SK-N-SH (cell line): ENCODE measurements at regions not wholly inside any gene's neighbourhood (a gene's known extent, or its start where the extent isn't known, plus 50 kb on each side); places are given as distances from the start of the nearest gene placed in this dataset.

Experiments
- CTCF ChIA-PET: fragments of 300-600, 350-600 bp; formaldehyde crosslinking; extraction: SDS; loops from one replicate; lab custom pipeline; 2021; lab: Yijun Ruan, JAX
- POLR2A ChIA-PET: fragments of 350-600 bp; sonication (Branson Sonifier 250); formaldehyde crosslinking; extraction: SDS; loops from one replicate; lab custom pipeline; 2020; ENCODE audit warnings: antibody characterized with exemption, inconsistent platforms; lab: Yijun Ruan, JAX
- DNase-seq: peaks from one replicate; pipeline ENCODE4 v3.0.0; 2012
- H2AFZ ChIP-seq: fragments of 200-600 bp; sonication (generic); 2 replicates; pipeline ENCODE4 v1.8.1; 2016; ENCODE audit warnings: antibody characterized with exemption, mild to moderate bottlenecking, low read depth
- H3F3A ChIP-seq: fragments of 200-600 bp; sonication (generic); replicated peaks from 2 replicates; pipeline ENCODE3; 2016; ENCODE audit warnings: antibody characterized with exemption, mild to moderate bottlenecking; ENCODE audit not compliant: insufficient read depth
- H3K27ac ChIP-seq, 2 experiments: fragments of 200-500 bp in 1 of 2; fragments of 200-600 bp in 1 of 2; sonication (Bioruptor generic) in 1 of 2; sonication (generic), shearing (Covaris generic) in 1 of 2; 2 replicates each; pipeline versions ENCODE4 v1.5.1 to v1.6.1; 2014 to 2016; ENCODE audit warnings: low read depth in 2 of 2, inconsistent platforms in 1 of 2, low read length in 1 of 2, mild to moderate bottlenecking in 1 of 2, mixed read lengths in 1 of 2
- H3K27me3 ChIP-seq: fragments of 200-600 bp; sonication (generic), shearing (Covaris generic); 2 replicates; pipeline ENCODE4 v1.6.1; 2016; ENCODE audit warnings: mixed run types; ENCODE audit not compliant: insufficient read depth
- H3K36me3 ChIP-seq, 2 experiments: fragments of 200-500 bp in 1 of 2; fragments of 200-600 bp in 1 of 2; sonication (Bioruptor generic) in 1 of 2; sonication (generic) in 1 of 2; replicated peaks in 1 of 2; 2 replicates each; pipeline versions ENCODE3 to v1.5.1; 2014 to 2016; ENCODE audit warnings: low read length in 1 of 2, mild to moderate bottlenecking in 1 of 2; ENCODE audit not compliant: insufficient read depth in 2 of 2, control insufficient read depth in 1 of 2
- H3K4me1 ChIP-seq, 2 experiments: fragments of 200-500 bp in 1 of 2; fragments of 200-600 bp in 1 of 2; sonication (Bioruptor generic) in 1 of 2; sonication (generic), shearing (Covaris generic) in 1 of 2; 2 replicates each; pipeline versions ENCODE4 v1.5.1 to v1.6.1; 2014 to 2016; ENCODE audit warnings: low read depth in 1 of 2, low read length in 1 of 2, mixed run types in 1 of 2; ENCODE audit not compliant: insufficient read depth in 2 of 2, control insufficient read depth in 1 of 2
- H3K4me2 ChIP-seq: fragments of 200-600 bp; sonication (generic), shearing (Covaris generic); 2 replicates; pipeline ENCODE4 v1.6.1; 2017; ENCODE audit warnings: mixed run types
- H3K4me3 ChIP-seq, 2 experiments: fragments of 200-500 bp in 1 of 2; fragments of 200-600 bp in 1 of 2; sonication (Bioruptor generic) in 1 of 2; sonication (generic), shearing (Covaris generic) in 1 of 2; 2 replicates each; pipeline versions ENCODE4 v1.5.1 to v1.8.1; 2014 to 2016; ENCODE audit warnings: low read depth in 2 of 2, inconsistent platforms in 1 of 2, low read length in 1 of 2, mild to moderate bottlenecking in 1 of 2, mixed read lengths in 1 of 2, moderate library complexity in 1 of 2
- H3K79me2 ChIP-seq: fragments of 200-600 bp; sonication (generic); 2 replicates; pipeline ENCODE4 v1.8.1; 2017; ENCODE audit warnings: mild to moderate bottlenecking; ENCODE audit not compliant: insufficient read depth
- H3K9ac ChIP-seq: fragments of 200-600 bp; sonication (generic); 2 replicates; pipeline ENCODE4 v1.6.1; 2017; ENCODE audit warnings: mixed run types
- H3K9me2 ChIP-seq: fragments of 200-600 bp; sonication (generic); 2 replicates; pipeline ENCODE4 v1.6.1; 2017; ENCODE audit warnings: mixed run types
- H3K9me3 ChIP-seq: fragments of 200-600 bp; sonication (generic); 2 replicates; pipeline ENCODE4 v1.6.1; 2017; ENCODE audit warnings: mixed run types, mild to moderate bottlenecking, moderate library complexity
- H4K20me1 ChIP-seq: fragments of 200-600 bp; sonication (generic); 2 replicates; pipeline ENCODE4 v1.6.1; 2017; ENCODE audit warnings: mild to moderate bottlenecking, mixed run types; ENCODE audit not compliant: insufficient read depth
- CTCF ChIP-seq: fragments of 200-600 bp; sonication (generic); IDR thresholded peaks from 2 replicates; pipeline ENCODE4 v1.6.1; 2017; ENCODE audit warnings: antibody characterized with exemption, mild to moderate bottlenecking, moderate library complexity
- FOXM1 ChIP-seq: IDR thresholded peaks from 2 replicates; pipeline ENCODE4 v1.4.0; 2012; ENCODE audit warnings: low read depth, mild to moderate bottlenecking
- MAX ChIP-seq: IDR thresholded peaks from 2 replicates; pipeline ENCODE4 v1.4.0; 2012; ENCODE audit warnings: low read depth
- NRF1 ChIP-seq: IDR thresholded peaks from 2 replicates; pipeline ENCODE4 v1.6.1; 2012; ENCODE audit warnings: low read depth, mild to moderate bottlenecking, low read length
- PBX3 ChIP-seq: IDR thresholded peaks from 2 replicates; pipeline ENCODE4; 2012
- RAD21 ChIP-seq: IDR thresholded peaks from 2 replicates; pipeline ENCODE4 v1.6.1; 2012; ENCODE audit warnings: mild to moderate bottlenecking, low read length
- RXRA ChIP-seq: IDR thresholded peaks from 2 replicates; pipeline ENCODE4 v1.4.0; 2012; ENCODE audit warnings: low read depth, mild to moderate bottlenecking, borderline replicate concordance
- SMC3 ChIP-seq: IDR thresholded peaks from 2 replicates; pipeline ENCODE4 v1.6.1; 2012; ENCODE audit warnings: low read depth, low read length, improper control_type of control experiment
- TAF1 ChIP-seq: IDR thresholded peaks from 2 replicates; pipeline ENCODE4 v1.6.1; 2012; ENCODE audit warnings: low read depth, mild to moderate bottlenecking, low read length, moderate library complexity, borderline replicate concordance
- TCF12 ChIP-seq: IDR thresholded peaks from 2 replicates; pipeline ENCODE4 v1.4.0; 2012
- ZBTB33 ChIP-seq: IDR thresholded peaks from 2 replicates; pipeline ENCODE4 v1.4.0; 2012; ENCODE audit warnings: low read depth, borderline replicate concordance
- WGBS: methylation state at CpG from one replicate; pipeline ENCODE4 v1.1.6; 2017; ENCODE audit warnings: low lambda C conversion rate; 5-methylcytosine and 5-hydroxymethylcytosine counted together

GRCh38 chr14:87615822-87616679 is 376.9 kb downstream of the GALC start:
- ChIA-PET CTCF (interaction anchor here (0.5 to 2.5 kb wide), 27 partner anchors 9 to 694 kb away, joined by 3 to 17 read pairs (median 4); no protein-coding TSS in a partner anchor), POLR2A (no interaction called here)
- Histone ChIP-seq H3K9me2 (no peaks in the 10 kb centered on the region), H3K9ac (no peak overlapping the region), H3K9me3 (no peaks in the 10 kb centered on the region), H3K4me1 (no peaks in the 10 kb centered on the region), H4K20me1 (no peaks in the 10 kb centered on the region), H3K79me2 (no peaks in the 10 kb centered on the region), H3F3A (no peaks in the 10 kb centered on the region), H3K27ac (no peak overlapping the region), H3K27me3 (no peaks in the 10 kb centered on the region), H3K36me3 (no peaks in the 10 kb centered on the region), H3K4me3 (no peak overlapping the region), H3K4me2 (no peak overlapping the region), H2AFZ (no peak overlapping the region)
- TF ChIP-seq CTCF (peak; percentile 60), TAF1 (no peak), SMC3 (peak; percentile 17; the same call in 1 of the 2 replicates), RAD21 (peak; percentile 67)
- 5% methylated on average over 12 of the region's 12 CpGs for WGBS
- peak; percentile 38 for DNase-seq

GRCh38 chr14:87615047-87615446 is 377.9 kb downstream of the GALC start:
- H3K27ac ChIP-seq = no peak overlapping the region
- H2AFZ ChIP-seq = no peak overlapping the region
- no peaks in the 10 kb centered on the region for H3K79me2 ChIP-seq
- POLR2A ChIA-PET = no interaction called here
- WGBS = 0% methylated on average over 3 of the region's 3 CpGs
- H3K4me1 ChIP-seq = no peaks in the 10 kb centered on the region
- no peaks in the 10 kb centered on the region for H4K20me1 ChIP-seq
- H3K4me3 ChIP-seq = no peak overlapping the region
- CTCF ChIA-PET = interaction anchor here (0.6 to 2.5 kb wide), 9 partner anchors 12 to 1597 kb away, joined by 3 to 17 read pairs (median 4); no protein-coding TSS in a partner anchor
- no peaks in the 10 kb centered on the region for H3K9me2 ChIP-seq
- no peak for TF ChIP-seq PBX3
- no peak for TF ChIP-seq MAX
- no peak for TF ChIP-seq FOXM1
- TF ChIP-seq RXRA = no peak
- no peak for TF ChIP-seq ZBTB33
- no peak for TF ChIP-seq TCF12
- TF ChIP-seq NRF1 = no peak
- no peaks in the 10 kb centered on the region for H3K9me3 ChIP-seq
- H3F3A ChIP-seq = no peaks in the 10 kb centered on the region
- no peaks in the 10 kb centered on the region for H3K27me3 ChIP-seq
- H3K9ac ChIP-seq = no peak overlapping the region
- no peak overlapping the region for H3K4me2 ChIP-seq
- DNase-seq = no peak
- H3K36me3 ChIP-seq = no peaks in the 10 kb centered on the region
